Ishikawa (cell line): ENCODE measurements at regions not wholly inside any gene's neighbourhood (a gene's known extent, or its start where the extent isn't known, plus 50 kb on each side); places are given as distances from the start of the nearest gene placed in this dataset.

ENCODE experiments used
- CEBPB ChIP-seq: IDR thresholded peaks from 2 replicates; pipeline ENCODE4 v1.6.1; 2012
- CREB1 ChIP-seq: IDR thresholded peaks from 2 replicates; pipeline ENCODE4 v1.6.1; 2012; ENCODE audit warnings: low read depth
- EGR1 ChIP-seq: IDR thresholded peaks from 2 replicates; pipeline ENCODE4 v1.6.1; 2012
- EP300 ChIP-seq: IDR thresholded peaks from 2 replicates; pipeline ENCODE4 v1.6.1; 2012; ENCODE audit warnings: borderline replicate concordance
- FOXM1 ChIP-seq: IDR thresholded peaks from 2 replicates; pipeline ENCODE4 v1.6.1; 2012; ENCODE audit warnings: low read depth, borderline replicate concordance
- NFIC ChIP-seq: IDR thresholded peaks from 2 replicates; pipeline ENCODE4 v1.6.1; 2012
- RAD21 ChIP-seq: IDR thresholded peaks from 2 replicates; pipeline ENCODE4 v1.6.1; 2012; ENCODE audit warnings: low read depth
- TAF1 ChIP-seq: IDR thresholded peaks from 2 replicates; pipeline ENCODE4 v1.6.1; 2012; ENCODE audit warnings: low read depth, mild to moderate bottlenecking
- TCF12 ChIP-seq: IDR thresholded peaks from 2 replicates; pipeline ENCODE4 v1.6.1; 2012; ENCODE audit warnings: low read depth
- TEAD4 ChIP-seq: IDR thresholded peaks from 2 replicates; pipeline ENCODE4 v1.6.1; 2012
- YY1 ChIP-seq: IDR thresholded peaks from 2 replicates; pipeline ENCODE4 v1.6.1; 2012; ENCODE audit warnings: low read depth
- ZBTB7A ChIP-seq: IDR thresholded peaks from 2 replicates; pipeline ENCODE4 v1.6.1; 2012; ENCODE audit warnings: low read depth
- TF ChIP-seq, protein P1 (sequence below): IDR thresholded peaks from 2 replicates; pipeline ENCODE4 v1.6.1; 2012
- TF ChIP-seq, protein P2 (sequence below): IDR thresholded peaks from 2 replicates; pipeline ENCODE4 v1.6.1; 2012; ENCODE audit warnings: low read depth, mild to moderate bottlenecking
- TF ChIP-seq, protein P3 (sequence below): IDR thresholded peaks from 2 replicates; pipeline ENCODE4 v1.6.1; 2012

- TF ChIP-seq CREB1 (no peak), EP300 (no peak), NFIC (no peak), CEBPB (no peak), TAF1 (no peak), EGR1 (no peak), TCF12 (no peak), TEAD4 (no peak), RAD21 (no peak)
- TF ChIP-seq, protein P1, sequence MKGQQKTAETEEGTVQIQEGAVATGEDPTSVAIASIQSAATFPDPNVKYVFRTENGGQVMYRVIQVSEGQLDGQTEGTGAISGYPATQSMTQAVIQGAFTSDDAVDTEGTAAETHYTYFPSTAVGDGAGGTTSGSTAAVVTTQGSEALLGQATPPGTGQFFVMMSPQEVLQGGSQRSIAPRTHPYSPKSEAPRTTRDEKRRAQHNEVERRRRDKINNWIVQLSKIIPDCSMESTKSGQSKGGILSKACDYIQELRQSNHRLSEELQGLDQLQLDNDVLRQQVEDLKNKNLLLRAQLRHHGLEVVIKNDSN: no peak
- TF ChIP-seq, protein P2, sequence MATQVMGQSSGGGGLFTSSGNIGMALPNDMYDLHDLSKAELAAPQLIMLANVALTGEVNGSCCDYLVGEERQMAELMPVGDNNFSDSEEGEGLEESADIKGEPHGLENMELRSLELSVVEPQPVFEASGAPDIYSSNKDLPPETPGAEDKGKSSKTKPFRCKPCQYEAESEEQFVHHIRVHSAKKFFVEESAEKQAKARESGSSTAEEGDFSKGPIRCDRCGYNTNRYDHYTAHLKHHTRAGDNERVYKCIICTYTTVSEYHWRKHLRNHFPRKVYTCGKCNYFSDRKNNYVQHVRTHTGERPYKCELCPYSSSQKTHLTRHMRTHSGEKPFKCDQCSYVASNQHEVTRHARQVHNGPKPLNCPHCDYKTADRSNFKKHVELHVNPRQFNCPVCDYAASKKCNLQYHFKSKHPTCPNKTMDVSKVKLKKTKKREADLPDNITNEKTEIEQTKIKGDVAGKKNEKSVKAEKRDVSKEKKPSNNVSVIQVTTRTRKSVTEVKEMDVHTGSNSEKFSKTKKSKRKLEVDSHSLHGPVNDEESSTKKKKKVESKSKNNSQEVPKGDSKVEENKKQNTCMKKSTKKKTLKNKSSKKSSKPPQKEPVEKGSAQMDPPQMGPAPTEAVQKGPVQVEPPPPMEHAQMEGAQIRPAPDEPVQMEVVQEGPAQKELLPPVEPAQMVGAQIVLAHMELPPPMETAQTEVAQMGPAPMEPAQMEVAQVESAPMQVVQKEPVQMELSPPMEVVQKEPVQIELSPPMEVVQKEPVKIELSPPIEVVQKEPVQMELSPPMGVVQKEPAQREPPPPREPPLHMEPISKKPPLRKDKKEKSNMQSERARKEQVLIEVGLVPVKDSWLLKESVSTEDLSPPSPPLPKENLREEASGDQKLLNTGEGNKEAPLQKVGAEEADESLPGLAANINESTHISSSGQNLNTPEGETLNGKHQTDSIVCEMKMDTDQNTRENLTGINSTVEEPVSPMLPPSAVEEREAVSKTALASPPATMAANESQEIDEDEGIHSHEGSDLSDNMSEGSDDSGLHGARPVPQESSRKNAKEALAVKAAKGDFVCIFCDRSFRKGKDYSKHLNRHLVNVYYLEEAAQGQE: no peak
Observed at GRCh38 chr6:156646496-156646895, 130.7 kb upstream of the ARID1B start.

DNA sequence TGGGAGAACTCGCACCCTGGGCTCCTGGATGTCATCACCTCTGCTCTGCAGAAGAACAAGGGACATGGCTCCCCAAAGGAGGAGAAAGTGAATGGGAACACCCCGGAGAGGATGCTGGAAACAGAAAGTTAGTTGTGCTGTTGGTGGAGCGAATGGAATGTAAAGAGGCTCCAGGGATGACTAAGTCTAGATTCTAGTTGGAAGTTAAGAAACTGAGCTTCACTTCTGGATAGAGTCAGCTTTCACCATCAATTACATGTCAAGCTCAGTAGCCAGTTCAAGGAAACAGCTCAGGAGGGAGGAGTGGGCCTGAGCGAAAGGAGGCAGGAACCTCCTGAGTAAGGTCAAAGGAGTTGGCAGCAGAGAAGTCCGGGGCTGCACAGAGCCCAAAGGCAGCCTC, 132.1 kb upstream of the ARID1B start:
- TF ChIP-seq, protein P3, sequence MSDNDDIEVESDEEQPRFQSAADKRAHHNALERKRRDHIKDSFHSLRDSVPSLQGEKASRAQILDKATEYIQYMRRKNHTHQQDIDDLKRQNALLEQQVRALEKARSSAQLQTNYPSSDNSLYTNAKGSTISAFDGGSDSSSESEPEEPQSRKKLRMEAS: no peak
- TF ChIP-seq NFIC (no peak), RAD21 (no peak), FOXM1 (no peak), ZBTB7A (no peak), TCF12 (no peak), CEBPB (no peak), TEAD4 (no peak), TAF1 (no peak), EGR1 (no peak), CREB1 (no peak), EP300 (no peak)
- TF ChIP-seq, protein P1: no peak
- TF ChIP-seq, protein P2: no peak

GRCh38 chr6:156639009-156639721, 138.0 kb upstream of the ARID1B start:
- TF ChIP-seq NFIC (no peak), ZBTB7A (no peak), RAD21 (no peak), TAF1 (no peak), TEAD4 (no peak), YY1 (no peak), FOXM1 (no peak), EP300 (no peak), EGR1 (no peak), TCF12 (no peak)
- TF ChIP-seq, protein P3: no peak
- TF ChIP-seq, protein P2: no peak
- TF ChIP-seq, protein P1: no peak

DNA sequence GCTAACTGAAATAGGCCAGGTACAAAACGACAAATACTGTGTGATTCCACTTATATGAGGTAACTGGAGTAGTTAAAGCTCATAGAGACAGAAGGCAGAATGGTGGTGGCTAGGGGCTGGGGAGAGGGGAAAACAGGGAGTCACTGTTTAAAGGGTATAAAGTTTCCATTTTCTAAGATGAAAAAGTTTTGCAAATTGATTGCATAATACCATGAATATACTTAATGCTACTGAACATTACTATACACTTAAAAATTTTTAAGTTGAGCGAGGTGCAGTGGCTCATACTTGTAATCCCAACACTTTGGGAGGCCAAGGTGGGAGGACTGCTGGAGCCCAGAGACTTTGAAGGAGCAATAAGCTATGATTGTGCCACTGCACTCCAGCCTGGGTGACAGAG, 138.6 kb upstream of the ARID1B start:
- TF ChIP-seq TCF12 (no peak), ZBTB7A (no peak), CEBPB (no peak), TAF1 (no peak), CREB1 (no peak), NFIC (no peak), EGR1 (no peak), FOXM1 (no peak), EP300 (no peak), YY1 (no peak), TEAD4 (no peak)
- TF ChIP-seq, protein P3: no peak
- TF ChIP-seq, protein P2: no peak
